ENCODE measurements at regions not wholly inside any gene's neighbourhood (a gene's known extent, or its start where the extent isn't known, plus 50 kb on each side); places are given as distances from the start of the nearest gene placed in this dataset.

- ATAC-seq (ENCODE audit: low FRiP score) (no peak), DNase-seq (ENCODE audit: low spot score) (no peak)
- TF ChIP-seq CTCF (IDR thresholded peaks at IDR 0.05) = no peak
Measured at GRCh38 chr2:150171065-150171548, 316.4 kb downstream of the RND3 start.

- DNase-seq (ENCODE audit: low spot score) (no peak), ATAC-seq (ENCODE audit: low FRiP score) (peak; percentile 66)
- TF ChIP-seq CTCF (IDR thresholded peaks at IDR 0.05) = no peak
Measured at GRCh38 chr2:150169237-150169629, 318.2 kb downstream of the RND3 start.

- peak; percentile 37 for ATAC-seq (ENCODE audit: low FRiP score)
- TF ChIP-seq CTCF (IDR thresholded peaks at IDR 0.05) = no peak
- DNase-seq (ENCODE audit: low spot score) = no peak
Measured at GRCh38 chr2:150168595-150169236, 318.8 kb downstream of the RND3 start.

GRCh38 chr2:150167711-150168110 lies 319.8 kb downstream of the RND3 start:
- DNase-seq (ENCODE audit: low spot score) (no peak), ATAC-seq (ENCODE audit: low FRiP score) (no peak)
- TF ChIP-seq CTCF (IDR thresholded peaks at IDR 0.05) = no peak

GRCh38 chr2:150166313-150167051 lies 321.0 kb downstream of the RND3 start:
- DNase-seq (ENCODE audit: low spot score) (no peak), ATAC-seq (ENCODE audit: low FRiP score) (no peak)
- TF ChIP-seq CTCF (IDR thresholded peaks at IDR 0.05) = no peak

GRCh38 chr2:150165988-150166312 lies 321.5 kb downstream of the RND3 start:
- no peak for ATAC-seq (ENCODE audit: low FRiP score)
- DNase-seq (ENCODE audit: low spot score) = no peak
- no peak for TF ChIP-seq CTCF (IDR thresholded peaks at IDR 0.05)

- ATAC-seq (ENCODE audit: low FRiP score) (no peak), DNase-seq (ENCODE audit: low spot score) (no peak)
- TF ChIP-seq CTCF (IDR thresholded peaks at IDR 0.05) = no peak
Measured at GRCh38 chr2:150165442-150165841, 322.0 kb downstream of the RND3 start.

Measured in omental fat pad (tissue), 3 donors.